HL-60 (cell line): ENCODE measurements at regions not wholly inside any gene's neighbourhood (a gene's known extent, or its start where the extent isn't known, plus 50 kb on each side); places are given as distances from the start of the nearest gene placed in this dataset.
"Not testable (repeated sequence)": the region's sequence is repeated elsewhere in the genome, so short reads cannot be mapped to it uniquely, and the experiment has no call there.

ENCODE experiments used
- GABPA ChIP-seq: IDR thresholded peaks from 2 replicates; pipeline ENCODE4 v1.6.1; 2012; ENCODE audit warnings: low read depth
- POLR2AphosphoS5 ChIP-seq: IDR thresholded peaks from 2 replicates; pipeline ENCODE4 v1.6.1; 2012; ENCODE audit warnings: low read depth
- TF ChIP-seq, protein P1 (sequence below): IDR thresholded peaks from one replicate; pipeline ENCODE4 v1.5.1; 2011; ENCODE audit warnings: low read length, control low read depth, inconsistent platforms; ENCODE audit not compliant: insufficient read depth
- TF ChIP-seq, protein P2 (sequence below): IDR thresholded peaks from 2 replicates; pipeline ENCODE4 v1.6.1; 2012; ENCODE audit warnings: low read depth; ENCODE audit not compliant: insufficient replicate concordance

DNA sequence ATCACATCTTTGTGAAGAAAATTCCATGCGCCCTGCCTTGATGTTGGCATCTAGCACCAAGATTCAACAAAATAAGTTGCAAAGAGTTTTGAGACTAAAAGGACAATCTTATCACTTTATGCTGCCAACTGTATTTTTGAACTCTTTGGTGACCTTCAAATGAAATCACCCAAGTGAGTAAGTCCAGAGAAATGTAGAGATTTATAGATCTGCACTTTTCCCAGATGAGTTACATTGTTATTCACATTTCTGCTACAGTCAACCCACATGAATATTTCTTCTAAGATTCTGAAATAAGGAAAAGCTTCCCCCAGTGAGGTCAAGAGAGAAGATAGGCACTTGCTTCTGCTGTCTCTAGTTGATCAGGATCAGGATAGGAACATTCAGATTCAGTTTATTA, 1034.2 kb downstream of the PRIM2 start:
- TF ChIP-seq, protein P1, sequence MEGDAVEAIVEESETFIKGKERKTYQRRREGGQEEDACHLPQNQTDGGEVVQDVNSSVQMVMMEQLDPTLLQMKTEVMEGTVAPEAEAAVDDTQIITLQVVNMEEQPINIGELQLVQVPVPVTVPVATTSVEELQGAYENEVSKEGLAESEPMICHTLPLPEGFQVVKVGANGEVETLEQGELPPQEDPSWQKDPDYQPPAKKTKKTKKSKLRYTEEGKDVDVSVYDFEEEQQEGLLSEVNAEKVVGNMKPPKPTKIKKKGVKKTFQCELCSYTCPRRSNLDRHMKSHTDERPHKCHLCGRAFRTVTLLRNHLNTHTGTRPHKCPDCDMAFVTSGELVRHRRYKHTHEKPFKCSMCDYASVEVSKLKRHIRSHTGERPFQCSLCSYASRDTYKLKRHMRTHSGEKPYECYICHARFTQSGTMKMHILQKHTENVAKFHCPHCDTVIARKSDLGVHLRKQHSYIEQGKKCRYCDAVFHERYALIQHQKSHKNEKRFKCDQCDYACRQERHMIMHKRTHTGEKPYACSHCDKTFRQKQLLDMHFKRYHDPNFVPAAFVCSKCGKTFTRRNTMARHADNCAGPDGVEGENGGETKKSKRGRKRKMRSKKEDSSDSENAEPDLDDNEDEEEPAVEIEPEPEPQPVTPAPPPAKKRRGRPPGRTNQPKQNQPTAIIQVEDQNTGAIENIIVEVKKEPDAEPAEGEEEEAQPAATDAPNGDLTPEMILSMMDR: not testable (repeated sequence)
- TF ChIP-seq, protein P2, sequence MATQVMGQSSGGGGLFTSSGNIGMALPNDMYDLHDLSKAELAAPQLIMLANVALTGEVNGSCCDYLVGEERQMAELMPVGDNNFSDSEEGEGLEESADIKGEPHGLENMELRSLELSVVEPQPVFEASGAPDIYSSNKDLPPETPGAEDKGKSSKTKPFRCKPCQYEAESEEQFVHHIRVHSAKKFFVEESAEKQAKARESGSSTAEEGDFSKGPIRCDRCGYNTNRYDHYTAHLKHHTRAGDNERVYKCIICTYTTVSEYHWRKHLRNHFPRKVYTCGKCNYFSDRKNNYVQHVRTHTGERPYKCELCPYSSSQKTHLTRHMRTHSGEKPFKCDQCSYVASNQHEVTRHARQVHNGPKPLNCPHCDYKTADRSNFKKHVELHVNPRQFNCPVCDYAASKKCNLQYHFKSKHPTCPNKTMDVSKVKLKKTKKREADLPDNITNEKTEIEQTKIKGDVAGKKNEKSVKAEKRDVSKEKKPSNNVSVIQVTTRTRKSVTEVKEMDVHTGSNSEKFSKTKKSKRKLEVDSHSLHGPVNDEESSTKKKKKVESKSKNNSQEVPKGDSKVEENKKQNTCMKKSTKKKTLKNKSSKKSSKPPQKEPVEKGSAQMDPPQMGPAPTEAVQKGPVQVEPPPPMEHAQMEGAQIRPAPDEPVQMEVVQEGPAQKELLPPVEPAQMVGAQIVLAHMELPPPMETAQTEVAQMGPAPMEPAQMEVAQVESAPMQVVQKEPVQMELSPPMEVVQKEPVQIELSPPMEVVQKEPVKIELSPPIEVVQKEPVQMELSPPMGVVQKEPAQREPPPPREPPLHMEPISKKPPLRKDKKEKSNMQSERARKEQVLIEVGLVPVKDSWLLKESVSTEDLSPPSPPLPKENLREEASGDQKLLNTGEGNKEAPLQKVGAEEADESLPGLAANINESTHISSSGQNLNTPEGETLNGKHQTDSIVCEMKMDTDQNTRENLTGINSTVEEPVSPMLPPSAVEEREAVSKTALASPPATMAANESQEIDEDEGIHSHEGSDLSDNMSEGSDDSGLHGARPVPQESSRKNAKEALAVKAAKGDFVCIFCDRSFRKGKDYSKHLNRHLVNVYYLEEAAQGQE: not testable (repeated sequence)
- not testable (repeated sequence) for TF ChIP-seq POLR2AphosphoS5, GABPA
